HCT116 (cell line): ENCODE measurements at regions not wholly inside any gene's neighbourhood (a gene's known extent, or its start where the extent isn't known, plus 50 kb on each side); places are given as distances from the start of the nearest gene placed in this dataset.

Source experiments
- ATAC-seq: fragments of 200-7000 bp; cut with Tn5 transposase; 2 replicates; pipeline ENCODE4 v1.9.1; 2020; ENCODE audit warnings: mild to moderate bottlenecking, moderate library complexity
- BruUV-seq: library from RNA; stranded (reverse); fragments of 400-500 nt; replicated peaks from 2 replicates; lab custom pipeline; 2021; lab: Mats Ljungman, UMichigan
- CTCF ChIA-PET: fragments of 300-600 bp; sonication (Branson Sonifier 250); formaldehyde crosslinking; loops from one replicate; lab custom pipeline; 2021; ENCODE audit warnings: antibody characterized with exemption; lab: Charles Lee
- POLR2A ChIA-PET: fragments of 300-600, 350-600 bp; sonication (Branson Sonifier 250); formaldehyde crosslinking; loops from one replicate; lab custom pipeline; 2021; ENCODE audit warnings: antibody characterized with exemption; lab: Charles Lee
- RAD21 ChIA-PET, 2 experiments: fragments of 300-600 bp; sonication (Branson Sonifier 250); formaldehyde crosslinking; loops; one replicate each; lab custom pipeline; 2023; ENCODE audit warnings: low total read pairs in 2 of 2; ENCODE audit not compliant: uncharacterized antibody in 2 of 2, unreplicated experiment in 2 of 2, low non-redundant PET in 1 of 2; lab: Charles Lee
- DNase-seq: peaks from one replicate; pipeline ENCODE4 v3.0.0-alpha.2; 2010; ENCODE audit warnings: low read depth, low spot score
- H2AFZ ChIP-seq: fragments of 200-600 bp; shearing (Covaris generic), sonication (generic); 2 replicates; pipeline ENCODE4 v1.6.1; 2017; ENCODE audit warnings: low read depth, mixed run types, mixed read lengths, antibody characterized with exemption, low read length; ENCODE audit not compliant: poor library complexity, severe bottlenecking
- H3K27ac ChIP-seq: 2 replicates; pipeline ENCODE4 v1.5.1; 2012; ENCODE audit warnings: low read depth, low read length
- H3K27me3 ChIP-seq: fragments of 200-600 bp; sonication (generic); 2 replicates; pipeline ENCODE4 v1.6.1; 2016; ENCODE audit warnings: mixed run types, low read length, mixed read lengths; ENCODE audit not compliant: insufficient read depth
- H3K36me3 ChIP-seq, 2 experiments: fragments of 200-500 bp in 1 of 2; fragments of 200-600 bp in 1 of 2; sonication (Bioruptor generic) in 1 of 2; sonication (generic) in 1 of 2; 2 replicates each; pipeline versions ENCODE4 v1.5.1 to v1.6.1; 2014 to 2016; ENCODE audit warnings: low read length in 2 of 2, inconsistent platforms in 1 of 2, mixed read lengths in 1 of 2, mixed run types in 1 of 2; ENCODE audit not compliant: insufficient read depth in 2 of 2, control insufficient read depth in 1 of 2
- H3K4me1 ChIP-seq, 2 experiments: fragments of 200-600 bp in 1 of 2; sonication (generic) in 1 of 2; 2 replicates each; pipeline versions ENCODE4 v1.5.1 to v1.6.1; 2012 to 2017; ENCODE audit warnings: low read length in 2 of 2, inconsistent platforms in 1 of 2, mild to moderate bottlenecking in 1 of 2, mixed read lengths in 1 of 2, mixed run types in 1 of 2, moderate library complexity in 1 of 2; ENCODE audit not compliant: insufficient read depth in 2 of 2, control insufficient read depth in 1 of 2
- H3K4me2 ChIP-seq: fragments of 200-600 bp; sonication (generic); 2 replicates; pipeline ENCODE4 v1.6.1; 2017; ENCODE audit warnings: mixed run types, low read length, mixed read lengths
- H3K4me3 ChIP-seq, 2 experiments: fragments of 200-600 bp in 1 of 2; sonication (generic) in 1 of 2; replicated peaks in 1 of 2; 2 replicates each; pipeline ENCODE4 v1.5.1; 2011 to 2016; ENCODE audit warnings: low read length in 2 of 2, control low read depth in 1 of 2, low read depth in 1 of 2, mild to moderate bottlenecking in 1 of 2, mixed read lengths in 1 of 2, mixed run types in 1 of 2
- H3K79me2 ChIP-seq: fragments of 200-600 bp; sonication (generic); 2 replicates; pipeline ENCODE4 v1.6.1; 2017; ENCODE audit warnings: mild to moderate bottlenecking, mixed run types, low read length, moderate library complexity, mixed read lengths; ENCODE audit not compliant: insufficient read depth
- H3K9ac ChIP-seq: fragments of 200-600 bp; sonication (generic); 2 replicates; pipeline ENCODE4 v1.6.1; 2016; ENCODE audit warnings: low read length, mixed read lengths
- H3K9me2 ChIP-seq: fragments of 200-600 bp; sonication (generic), shearing (Covaris generic); 2 replicates; pipeline ENCODE4 v1.6.1; 2017; ENCODE audit warnings: mixed run types, mild to moderate bottlenecking, moderate library complexity; ENCODE audit not compliant: insufficient read depth
- H3K9me3 ChIP-seq, 2 experiments: fragments of 200-500 bp in 1 of 2; fragments of 200-600 bp in 1 of 2; sonication (Bioruptor generic) in 1 of 2; sonication (generic) in 1 of 2; 2 replicates each; pipeline ENCODE4 v1.6.1; 2014 to 2017; ENCODE audit warnings: low read length in 2 of 2, mixed read lengths in 2 of 2, inconsistent platforms in 1 of 2, low read depth in 1 of 2, mild to moderate bottlenecking in 1 of 2, mixed run types in 1 of 2, moderate library complexity in 1 of 2; ENCODE audit not compliant: control insufficient read depth in 1 of 2, insufficient read depth in 1 of 2
- H4K20me1 ChIP-seq: fragments of 200-600 bp; sonication (generic), shearing (Covaris generic); 2 replicates; pipeline ENCODE4 v1.6.1; 2017; ENCODE audit warnings: mixed run types, mild to moderate bottlenecking, moderate library complexity; ENCODE audit not compliant: insufficient read depth
- CBX3 ChIP-seq: IDR thresholded peaks from 2 replicates; pipeline ENCODE4 v1.6.1; 2012; ENCODE audit warnings: low read depth
- CEBPB ChIP-seq: IDR thresholded peaks from 2 replicates; pipeline ENCODE4 v1.6.1; 2012; ENCODE audit warnings: low read depth
- EGR1 ChIP-seq: IDR thresholded peaks from 2 replicates; pipeline ENCODE4 v1.6.1; 2012; ENCODE audit warnings: low read depth
- ELF1 ChIP-seq: IDR thresholded peaks from 2 replicates; pipeline ENCODE4 v1.6.1; 2012; ENCODE audit warnings: low read depth, borderline replicate concordance
- JUND ChIP-seq: IDR thresholded peaks from 2 replicates; pipeline ENCODE4 v1.6.1; 2012
- MAX ChIP-seq: IDR thresholded peaks from 2 replicates; pipeline ENCODE4 v1.6.1; 2012
- SP1 ChIP-seq: IDR thresholded peaks from 2 replicates; pipeline ENCODE4 v1.6.1; 2012; ENCODE audit warnings: low read depth
- SRF ChIP-seq: IDR thresholded peaks from 2 replicates; pipeline ENCODE4 v1.6.1; 2012; ENCODE audit warnings: low read depth
- TCF7L2 ChIP-seq: IDR thresholded peaks from 2 replicates; pipeline ENCODE4 v1.7.0; 2011; ENCODE audit warnings: borderline replicate concordance, inconsistent platforms; ENCODE audit not compliant: insufficient read depth, insufficient read length; ENCODE audit errors: extremely low read depth
- YY1 ChIP-seq: IDR thresholded peaks from 2 replicates; pipeline ENCODE4 v1.6.1; 2011; ENCODE audit warnings: low read length, low read depth, moderate library complexity, mild to moderate bottlenecking; ENCODE audit not compliant: insufficient replicate concordance; ENCODE audit errors: extremely low read depth
- ZBTB33 ChIP-seq: IDR thresholded peaks from 2 replicates; pipeline ENCODE4 v1.6.1; 2011; ENCODE audit warnings: mild to moderate bottlenecking, low read length, moderate library complexity; ENCODE audit not compliant: insufficient replicate concordance; ENCODE audit errors: extremely low read depth
- ZFX ChIP-seq: fragments of 450-650 bp; IDR thresholded peaks from 2 replicates; pipeline ENCODE4 v1.6.1; 2017
- ZNF274 ChIP-seq: fragments of 200-500 bp; sonication (Bioruptor generic); IDR thresholded peaks from 2 replicates; pipeline ENCODE4 v1.6.1; 2014; ENCODE audit warnings: mild to moderate bottlenecking, low read depth, low read length, inconsistent platforms
- intact Hi-C: fragments of 100-400 bp; cut with micrococcal nuclease; formaldehyde crosslinking; loops from 2 replicates; pipeline ENCODE4 v1.10.0; 2022
- TF ChIP-seq, protein P1 (sequence below): IDR thresholded peaks from 2 replicates; pipeline ENCODE4 v1.6.1; 2012; ENCODE audit warnings: low read depth

- Histone ChIP-seq H3K4me3 (no peak overlapping the region), H2AFZ (no peak overlapping the region), H3K9ac (no peak overlapping the region), H4K20me1 (no peaks in the 10 kb centered on the region), H3K4me1 (no peaks in the 10 kb centered on the region), H3K9me3 (no peaks in the 10 kb centered on the region), H3K9me2 (no peaks in the 10 kb centered on the region), H3K4me2 (no peak overlapping the region), H3K36me3 (no peaks in the 10 kb centered on the region), H3K79me2 (no peaks in the 10 kb centered on the region), H3K27me3 (peaks cover 9% of the 10 kb centered on the region), H3K27ac (no peak overlapping the region)
- intact Hi-C loops = no loop called here
- BruUV-seq = no TSS peak
- TF ChIP-seq EGR1 (no peak), MAX (no peak), ELF1 (no peak), CBX3 (no peak)
- ChIA-PET CTCF (interaction anchor here (1.3 kb wide), 1 partner anchor 8 kb away, joined by 3 read pairs; no protein-coding TSS in a partner anchor), POLR2A (no interaction called here), RAD21 (no interaction called here)
- ATAC-seq (no peak), DNase-seq (no peak)
These were observed 167.5 kb downstream of the UTP18 start for GRCh38 chr17:51427856-51428255.

DNA sequence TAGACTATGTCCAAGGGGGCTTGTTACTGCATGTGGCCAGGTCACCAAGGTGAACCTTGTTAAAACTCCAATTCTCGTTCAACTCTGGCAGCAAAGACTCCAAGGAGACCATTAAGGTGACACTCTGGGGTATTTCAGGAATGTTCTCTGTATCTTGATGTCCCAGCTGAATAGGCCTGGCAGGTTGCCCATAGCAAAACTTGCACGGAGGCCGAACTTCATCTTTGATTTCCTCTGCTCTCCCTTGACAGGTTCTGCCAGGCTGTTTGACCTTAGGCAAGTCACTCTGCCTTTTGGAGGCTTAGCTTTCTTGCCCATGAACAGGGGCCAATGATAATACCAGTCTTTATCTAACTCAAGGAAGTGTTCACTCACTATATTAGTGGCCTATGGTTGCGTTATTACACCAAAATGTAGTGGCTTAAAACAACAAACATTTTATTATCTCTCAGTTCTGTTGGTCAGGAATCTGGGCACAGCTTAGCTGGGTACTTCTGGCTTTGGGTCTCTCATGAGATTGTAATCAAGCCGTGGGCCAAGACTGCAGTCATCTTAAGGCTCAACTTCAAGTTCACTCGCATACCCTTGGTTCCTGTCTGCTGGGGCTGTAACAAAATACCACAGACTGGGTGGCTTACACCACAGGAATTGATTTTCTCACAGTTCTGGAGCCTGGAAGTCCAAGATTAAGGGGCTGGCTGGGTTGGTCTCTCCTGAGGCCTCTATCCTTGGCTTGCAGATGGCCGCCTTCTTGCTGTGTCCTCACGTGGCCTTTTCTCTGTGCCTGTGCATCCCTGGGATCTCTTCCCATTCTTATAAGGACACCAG lies 168.5 kb downstream of the UTP18 start:
- Histone ChIP-seq H3K9me3 (no peaks in the 10 kb centered on the region), H3K27ac (no peak overlapping the region), H3K27me3 (peaks cover 1% of the 10 kb centered on the region; the same call in 1 of the 2 replicates), H4K20me1 (no peaks in the 10 kb centered on the region), H3K79me2 (no peaks in the 10 kb centered on the region), H3K36me3 (no peaks in the 10 kb centered on the region), H3K4me1 (peaks cover 0 to under 1% of the 10 kb centered on the region in 2 experiments; a peak in 1 of 4 replicates), H3K9me2 (no peaks in the 10 kb centered on the region), H3K9ac (no peak overlapping the region), H2AFZ (no peak overlapping the region), H3K4me3 (no peak overlapping the region), H3K4me2 (no peak overlapping the region)
- intact Hi-C loops = no loop called here
- no TSS peak for BruUV-seq
- RAD21 ChIA-PET = no interaction called here
- DNase-seq = no peak
- CTCF ChIA-PET = no interaction called here
- POLR2A ChIA-PET = no interaction called here
- ATAC-seq = no peak
- TF ChIP-seq SP1 (no peak), TCF7L2 (no peak), JUND (no peak), CEBPB (no peak), ZFX (no peak), YY1 (no peak), SRF (no peak), EGR1 (no peak), ZNF274 (no peak), ZBTB33 (no peak), CBX3 (no peak)
- TF ChIP-seq, protein P1, sequence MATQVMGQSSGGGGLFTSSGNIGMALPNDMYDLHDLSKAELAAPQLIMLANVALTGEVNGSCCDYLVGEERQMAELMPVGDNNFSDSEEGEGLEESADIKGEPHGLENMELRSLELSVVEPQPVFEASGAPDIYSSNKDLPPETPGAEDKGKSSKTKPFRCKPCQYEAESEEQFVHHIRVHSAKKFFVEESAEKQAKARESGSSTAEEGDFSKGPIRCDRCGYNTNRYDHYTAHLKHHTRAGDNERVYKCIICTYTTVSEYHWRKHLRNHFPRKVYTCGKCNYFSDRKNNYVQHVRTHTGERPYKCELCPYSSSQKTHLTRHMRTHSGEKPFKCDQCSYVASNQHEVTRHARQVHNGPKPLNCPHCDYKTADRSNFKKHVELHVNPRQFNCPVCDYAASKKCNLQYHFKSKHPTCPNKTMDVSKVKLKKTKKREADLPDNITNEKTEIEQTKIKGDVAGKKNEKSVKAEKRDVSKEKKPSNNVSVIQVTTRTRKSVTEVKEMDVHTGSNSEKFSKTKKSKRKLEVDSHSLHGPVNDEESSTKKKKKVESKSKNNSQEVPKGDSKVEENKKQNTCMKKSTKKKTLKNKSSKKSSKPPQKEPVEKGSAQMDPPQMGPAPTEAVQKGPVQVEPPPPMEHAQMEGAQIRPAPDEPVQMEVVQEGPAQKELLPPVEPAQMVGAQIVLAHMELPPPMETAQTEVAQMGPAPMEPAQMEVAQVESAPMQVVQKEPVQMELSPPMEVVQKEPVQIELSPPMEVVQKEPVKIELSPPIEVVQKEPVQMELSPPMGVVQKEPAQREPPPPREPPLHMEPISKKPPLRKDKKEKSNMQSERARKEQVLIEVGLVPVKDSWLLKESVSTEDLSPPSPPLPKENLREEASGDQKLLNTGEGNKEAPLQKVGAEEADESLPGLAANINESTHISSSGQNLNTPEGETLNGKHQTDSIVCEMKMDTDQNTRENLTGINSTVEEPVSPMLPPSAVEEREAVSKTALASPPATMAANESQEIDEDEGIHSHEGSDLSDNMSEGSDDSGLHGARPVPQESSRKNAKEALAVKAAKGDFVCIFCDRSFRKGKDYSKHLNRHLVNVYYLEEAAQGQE = no peak
